ENCODE measurements at regions not wholly inside any gene's neighbourhood (a gene's known extent, or its start where the extent isn't known, plus 50 kb on each side); places are given as distances from the start of the nearest gene placed in this dataset.

DNA sequence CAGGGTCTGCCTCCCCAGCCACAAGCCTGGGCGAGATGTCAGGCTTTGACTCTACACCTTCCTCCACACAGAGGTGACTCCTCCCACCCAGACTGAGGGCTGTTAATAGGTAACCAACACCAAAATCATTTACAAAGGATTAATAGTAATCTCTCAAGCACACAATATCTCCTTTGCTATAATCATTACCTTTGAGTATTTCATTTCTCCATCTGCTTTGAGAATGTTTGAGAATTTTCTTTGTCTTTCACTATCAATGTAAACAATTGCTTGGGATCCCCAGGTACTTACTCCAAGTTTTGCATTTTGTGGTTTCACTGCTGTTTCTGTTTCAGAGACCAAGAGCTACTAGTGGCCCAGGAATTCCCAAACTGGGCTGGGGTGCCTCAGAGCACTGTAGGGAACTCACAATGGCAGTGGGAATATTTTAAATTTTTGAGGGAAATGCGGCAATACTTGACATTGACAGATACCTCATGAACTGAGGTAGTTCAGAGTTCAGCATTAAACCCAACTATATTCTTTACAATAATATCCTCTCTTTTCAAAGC, 166.4 kb upstream of the MGAT5 start:
- no peak for TF ChIP-seq CTCF (IDR thresholded peaks at IDR 0.05; ENCODE audit: insufficient read depth in 1 of 2, low read depth in 1 of 2, low read length in 1 of 2, severe bottlenecking in 1 of 2, unreplicated experiment in 1 of 2)
- BruUV-seq (replicated peaks): no TSS peak
- intact Hi-C loops (cut with micrococcal nuclease; ENCODE audit: unreplicated experiment): loop anchor here (10.0 kb wide), 1 partner anchor 203 kb away; no protein-coding TSS in a partner anchor
- Mint-ChIP-seq H3K4me3 (ENCODE audit: unreplicated experiment) (peak overlapping the region; percentile 12), H3K36me3 (ENCODE audit: insufficient read depth, unreplicated experiment) (no peaks in the 10 kb centered on the region), H3K4me1 (ENCODE audit: low read depth, unreplicated experiment) (peaks cover 21% of the 10 kb centered on the region), H3K27me3 (ENCODE audit: insufficient read depth, unreplicated experiment) (no peaks in the 10 kb centered on the region), H3K9me3 (ENCODE audit: unreplicated experiment) (peaks cover 38% of the 10 kb centered on the region), H3K27ac (ENCODE audit: unreplicated experiment) (peak overlapping the region; percentile 75)
- H3K4me1 ChIP-seq: peaks cover 28% of the 10 kb centered on the region
- DNase-seq: peak; percentile 59 to 70
- no peak overlapping the region for H3K4me3 ChIP-seq (ENCODE audit: low read depth, low read length)
- H3K9me3 ChIP-seq: 0 out of 2 replicates have a peak, but pooled peaks cover 4% of the 10 kb centered on the region
- ChIA-PET POLR2A (no interaction called here), CTCF (no interaction called here)
- no peaks in the 10 kb centered on the region for H3K27me3 ChIP-seq (replicated peaks; ENCODE audit: control insufficient read depth, insufficient read depth, low read length)
- no peaks in the 10 kb centered on the region for H3K36me3 ChIP-seq (ENCODE audit: control insufficient read depth, insufficient read depth, low read length)

- ChIA-PET CTCF (interaction anchor here (1.0 kb wide), 2 partner anchors 29 to 203 kb away, joined by 3 to 5 read pairs; no protein-coding TSS in a partner anchor), POLR2A (no interaction called here)
- Mint-ChIP-seq H3K4me3 (ENCODE audit: unreplicated experiment) (no peak overlapping the region), H3K4me1 (ENCODE audit: low read depth, unreplicated experiment) (peaks cover 21% of the 10 kb centered on the region), H3K27me3 (ENCODE audit: insufficient read depth, unreplicated experiment) (no peaks in the 10 kb centered on the region), H3K9me3 (ENCODE audit: unreplicated experiment) (peaks cover 38% of the 10 kb centered on the region), H3K27ac (ENCODE audit: unreplicated experiment) (no peak overlapping the region), H3K36me3 (ENCODE audit: insufficient read depth, unreplicated experiment) (no peaks in the 10 kb centered on the region)
- peak; percentile 47 to 64 for DNase-seq
- Histone ChIP-seq H3K9me3 (0 out of 2 replicates have a peak, but pooled peaks cover 4% of the 10 kb centered on the region), H3K4me1 (peaks cover 28% of the 10 kb centered on the region), H3K4me3 (ENCODE audit: low read depth, low read length) (no peak overlapping the region), H3K36me3 (ENCODE audit: control insufficient read depth, insufficient read depth, low read length) (no peaks in the 10 kb centered on the region), H3K27me3 (replicated peaks; ENCODE audit: control insufficient read depth, insufficient read depth, low read length) (no peaks in the 10 kb centered on the region)
- TF ChIP-seq CTCF (IDR thresholded peaks at IDR 0.05; ENCODE audit: insufficient read depth in 1 of 2, low read depth in 1 of 2, low read length in 1 of 2, severe bottlenecking in 1 of 2, unreplicated experiment in 1 of 2): no peak
- BruUV-seq (replicated peaks): no TSS peak
- intact Hi-C loops (cut with micrococcal nuclease; ENCODE audit: unreplicated experiment): loop anchor here (10.0 kb wide), 1 partner anchor 205 kb away; no protein-coding TSS in a partner anchor
Measured at GRCh38 chr2:134089454-134089853, 164.4 kb upstream of the MGAT5 start.

DNA sequence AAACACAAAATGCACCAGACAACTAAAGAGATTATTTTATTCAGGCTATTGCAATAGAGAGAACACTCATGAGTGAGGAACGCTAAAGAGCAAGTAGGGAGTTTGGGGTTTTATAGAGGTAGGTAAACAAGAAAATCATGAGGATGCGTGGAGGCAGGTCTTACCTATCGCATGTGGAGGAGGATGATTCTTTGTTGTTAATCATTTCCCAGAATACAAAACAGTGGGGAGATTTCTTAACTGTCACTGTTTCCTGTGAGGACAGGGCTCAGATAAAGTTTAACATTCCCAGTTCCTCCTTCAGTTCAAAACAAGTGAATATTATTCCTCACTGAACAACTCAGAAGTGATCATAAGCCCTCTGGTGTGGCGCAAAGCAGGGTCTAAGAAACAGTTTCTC, 156.1 kb upstream of the MGAT5 start:
- no peaks in the 10 kb centered on the region for H3K9me3 Mint-ChIP-seq (ENCODE audit: unreplicated experiment)
- ChIA-PET CTCF (no interaction called here), POLR2A (no interaction called here)
- intact Hi-C loops (cut with micrococcal nuclease; ENCODE audit: unreplicated experiment): no loop called here
- H3K36me3 ChIP-seq (ENCODE audit: control insufficient read depth, insufficient read depth, low read length): no peaks in the 10 kb centered on the region
- H3K4me1 Mint-ChIP-seq (ENCODE audit: low read depth, unreplicated experiment): peaks cover 18% of the 10 kb centered on the region
- H3K27me3 Mint-ChIP-seq (ENCODE audit: insufficient read depth, unreplicated experiment): no peaks in the 10 kb centered on the region
- H3K36me3 Mint-ChIP-seq (ENCODE audit: insufficient read depth, unreplicated experiment): no peaks in the 10 kb centered on the region
- no peak for DNase-seq
- no peak overlapping the region for H3K4me3 Mint-ChIP-seq (ENCODE audit: unreplicated experiment)
- peaks cover 3% of the 10 kb centered on the region; the same call in 1 of the 2 replicates for H3K4me1 ChIP-seq
- no TSS peak for BruUV-seq (replicated peaks)
- H3K4me3 ChIP-seq (ENCODE audit: low read depth, low read length): no peak overlapping the region
- no peaks in the 10 kb centered on the region for H3K27me3 ChIP-seq (replicated peaks; ENCODE audit: control insufficient read depth, insufficient read depth, low read length)
- H3K27ac Mint-ChIP-seq (ENCODE audit: unreplicated experiment): peak overlapping the region; percentile 12
- TF ChIP-seq CTCF (IDR thresholded peaks at IDR 0.05; ENCODE audit: insufficient read depth in 1 of 2, low read depth in 1 of 2, low read length in 1 of 2, severe bottlenecking in 1 of 2, unreplicated experiment in 1 of 2): no peak
- H3K9me3 ChIP-seq: no peaks in the 10 kb centered on the region
